GM21390 (cell line): ENCODE measurements at regions not wholly inside any gene's neighbourhood (a gene's known extent, or its start where the extent isn't known, plus 50 kb on each side); places are given as distances from the start of the nearest gene placed in this dataset.
"Not testable (repeated sequence)": the region's sequence is repeated elsewhere in the genome, so short reads cannot be mapped to it uniquely, and the experiment has no call there.

Experiments used
- ATAC-seq: cut with Tn5 transposase; IDR thresholded peaks from one replicate; pipeline ENCODE4 v1.9.1; 2021; ENCODE audit not compliant: unreplicated experiment

DNA sequence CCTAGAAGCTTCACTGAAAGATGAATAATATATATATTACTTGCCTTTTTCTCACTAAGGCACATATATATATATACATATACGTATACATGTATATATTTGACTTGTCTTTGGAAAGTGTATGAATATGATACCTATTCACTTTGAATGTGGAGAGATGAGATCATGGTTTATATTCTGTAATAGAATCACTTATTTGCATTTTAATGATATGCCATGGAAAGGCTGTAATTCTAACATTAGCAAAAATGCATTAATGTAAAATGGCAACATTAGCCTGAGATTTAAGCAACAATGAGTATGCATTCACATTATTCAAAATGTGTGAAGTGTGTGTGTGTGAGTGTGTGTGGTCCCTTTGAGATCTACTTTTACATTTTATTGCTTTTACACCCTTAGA lies 54.5 kb upstream of the PRKD1 start:
- ATAC-seq, result no peak

DNA sequence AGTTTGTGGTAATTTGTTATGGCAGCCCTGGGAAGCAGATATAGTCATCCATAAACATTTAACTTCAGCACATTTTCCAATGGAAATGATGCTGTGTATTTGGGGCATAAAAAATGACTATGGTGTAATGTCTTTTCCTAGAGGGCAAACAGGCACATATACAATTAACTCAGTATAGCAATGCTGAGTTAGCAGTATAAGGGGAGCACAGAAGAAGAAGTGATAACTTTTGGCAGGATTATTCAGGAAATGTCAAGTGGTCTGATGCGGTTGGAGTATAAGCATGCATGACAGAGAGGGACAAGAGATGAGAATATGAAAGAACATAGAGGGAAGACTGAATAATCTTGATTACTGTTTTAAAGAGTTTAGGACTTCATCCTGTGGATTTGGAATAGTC lies 55.3 kb upstream of the PRKD1 start:
- no peak for ATAC-seq

DNA sequence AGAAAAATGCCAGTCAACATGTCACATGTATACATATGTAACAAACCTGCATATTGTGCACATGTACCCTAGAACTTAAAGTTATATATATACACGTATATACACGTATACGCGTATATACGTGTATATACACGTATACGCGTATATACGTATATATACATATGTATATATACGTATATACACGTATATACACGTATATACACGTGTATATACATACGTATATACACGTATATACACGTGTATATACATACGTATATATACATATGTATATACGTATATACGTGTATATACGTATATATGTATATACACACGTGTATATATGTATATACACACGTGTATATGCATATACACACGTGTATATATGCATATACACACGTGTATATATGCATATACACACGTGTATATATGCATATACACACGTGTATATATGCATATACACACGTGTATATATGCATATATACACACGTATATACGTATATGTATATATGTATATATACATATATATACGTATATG lies 62.8 kb upstream of the PRKD1 start:
- ATAC-seq, result not testable (repeated sequence)

DNA sequence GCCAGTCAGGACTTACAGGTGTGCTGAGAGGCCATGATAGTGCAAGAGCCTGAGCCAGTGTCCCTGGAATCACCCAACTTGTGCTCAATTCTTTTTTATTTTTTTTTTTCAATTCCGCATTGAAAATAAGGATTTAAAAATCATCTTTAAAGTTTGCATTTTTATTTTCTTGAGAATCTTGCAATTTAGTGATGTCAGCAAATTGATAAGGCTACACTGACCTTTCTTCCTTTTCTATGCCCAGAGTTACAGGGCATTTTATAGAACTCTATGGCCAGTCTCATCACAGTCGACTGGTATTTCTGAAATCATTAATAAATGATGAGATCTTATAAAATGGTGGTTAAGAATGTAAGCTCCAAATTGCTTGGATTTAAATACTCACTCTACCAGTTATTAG lies 63.3 kb upstream of the PRKD1 start:
- ATAC-seq, result no peak

DNA sequence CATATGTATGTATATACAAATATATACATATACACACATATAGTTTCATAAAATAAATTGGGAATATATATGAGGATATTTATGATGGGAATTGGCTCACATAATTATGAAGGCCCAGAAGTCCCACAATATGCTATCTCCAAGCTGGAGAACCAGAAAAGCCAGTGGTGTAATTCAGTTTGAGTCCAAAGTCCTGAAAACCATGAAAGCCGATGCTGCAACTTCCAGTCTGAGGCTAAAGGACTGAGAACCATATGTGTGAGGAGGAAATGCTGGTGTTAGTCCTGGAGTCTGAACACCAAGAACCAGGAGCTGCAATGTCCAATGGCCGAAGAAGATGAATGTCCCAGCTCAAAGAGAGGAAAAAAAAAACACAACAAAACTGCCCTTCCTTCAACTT lies 65.5 kb upstream of the PRKD1 start:
- no peak for ATAC-seq

DNA sequence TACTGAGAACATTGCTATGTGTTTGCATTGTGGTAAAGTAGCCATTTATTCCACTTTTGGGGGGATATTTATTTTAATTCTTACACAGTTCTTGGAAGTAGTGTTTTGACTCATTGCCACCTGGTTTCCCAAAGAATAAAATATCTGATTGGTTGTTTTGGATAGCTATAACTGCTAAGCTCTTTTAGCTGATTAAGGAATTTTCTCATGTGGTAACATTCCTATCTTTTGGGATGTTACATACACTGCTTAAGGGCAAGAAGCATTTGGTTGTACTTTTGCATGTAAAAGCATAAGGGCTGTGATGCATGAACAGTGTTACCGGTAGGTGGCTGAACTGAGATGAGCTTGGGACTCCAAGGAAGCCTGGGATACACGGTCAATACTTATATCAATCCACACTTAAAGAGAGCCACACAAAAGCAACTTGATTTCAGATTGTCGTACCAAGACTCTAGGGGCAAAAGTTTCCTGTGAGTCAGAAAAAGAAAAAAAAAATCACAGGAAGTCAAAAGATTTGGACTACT lies 71.4 kb upstream of the PRKD1 start:
- ATAC-seq, result no peak

DNA sequence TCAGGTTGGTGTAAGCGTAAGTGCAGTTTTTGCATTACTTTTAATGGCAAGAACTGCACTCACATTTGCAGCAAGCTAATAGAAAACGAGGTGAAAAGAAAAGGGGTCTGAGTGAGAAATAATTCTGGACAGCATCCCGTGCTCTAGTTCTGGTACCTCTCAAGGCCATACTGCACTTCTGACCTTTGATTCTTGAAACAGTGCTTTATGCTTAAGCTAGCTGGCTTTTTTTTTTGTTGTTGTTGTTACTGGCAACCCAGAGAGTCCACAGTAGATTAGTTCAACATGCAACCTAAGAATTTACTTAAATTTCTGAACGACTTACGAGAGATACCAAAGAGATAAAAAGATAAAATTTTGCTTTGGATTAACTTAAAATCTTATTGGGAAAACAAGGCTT lies 75.2 kb upstream of the PRKD1 start:
- ATAC-seq, result no peak

DNA sequence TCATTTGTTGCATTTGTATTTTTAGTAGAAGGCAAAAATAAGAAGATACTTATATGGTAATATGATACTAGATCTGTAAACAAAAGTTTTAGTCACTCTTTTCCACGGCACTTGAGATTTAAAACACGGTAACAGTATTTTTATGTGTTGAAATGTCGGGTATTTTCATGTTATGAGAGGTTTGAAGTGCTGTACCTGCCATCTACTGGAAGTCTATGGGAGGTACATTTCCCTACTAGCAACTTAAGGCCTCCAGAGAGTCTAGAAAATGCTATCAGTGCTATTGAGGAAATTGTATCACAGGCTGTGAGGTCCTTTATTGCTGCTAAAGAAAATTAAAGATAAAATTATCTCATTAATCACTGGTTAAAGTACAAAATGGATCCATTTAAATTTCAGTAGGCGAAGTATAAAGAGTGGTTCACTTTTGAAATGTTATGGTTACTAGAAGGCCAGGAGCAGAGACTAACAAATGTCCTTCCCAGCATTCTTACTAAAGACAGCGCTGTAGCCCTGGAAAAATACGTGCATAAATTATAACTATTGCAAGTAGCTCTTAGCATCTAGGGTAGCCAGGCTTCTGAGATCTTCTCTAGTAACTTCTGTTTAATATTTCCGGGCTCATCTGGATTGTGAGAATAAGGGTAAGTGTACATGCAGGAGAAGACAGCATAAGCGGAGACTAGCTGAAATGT lies 77.6 kb upstream of the PRKD1 start:
- ATAC-seq, result no peak

DNA sequence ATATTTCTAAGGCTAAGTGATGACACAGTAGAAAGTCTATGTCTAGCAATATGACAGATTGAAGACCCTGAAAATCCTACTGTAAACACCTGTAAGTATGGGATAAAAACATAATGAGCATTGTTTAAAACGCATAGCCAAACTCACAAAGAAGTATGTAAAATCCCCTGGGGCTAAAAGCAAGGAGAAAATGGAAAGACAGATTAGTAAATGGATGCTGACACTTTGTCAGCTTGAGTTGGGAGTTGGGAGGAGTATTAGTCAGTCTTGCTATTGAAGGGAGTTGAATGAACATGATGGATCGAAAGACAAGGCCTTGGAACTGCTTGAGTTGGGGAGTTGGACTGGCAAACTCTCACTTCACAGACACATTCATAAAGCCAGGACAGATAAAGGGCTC lies 79.0 kb upstream of the PRKD1 start:
- ATAC-seq, result no peak

DNA sequence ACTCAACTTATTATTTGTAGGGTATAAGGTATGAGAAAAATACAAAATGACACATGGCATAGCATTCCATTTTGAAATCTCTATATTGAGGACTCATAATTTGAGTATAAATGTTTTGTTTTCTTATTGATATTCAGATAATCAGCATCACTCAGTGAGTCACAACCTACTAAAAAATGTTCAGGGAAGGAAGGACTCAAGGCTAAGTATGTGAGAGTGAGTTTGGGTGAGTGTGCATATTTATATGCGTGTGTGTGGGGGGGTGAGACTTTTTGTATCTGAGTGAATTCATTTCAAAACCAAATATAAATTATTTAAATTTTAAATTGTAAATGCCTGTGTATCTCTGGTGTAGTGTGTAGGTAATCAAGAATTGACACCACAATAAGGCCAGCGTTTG lies 87.8 kb upstream of the PRKD1 start:
- no peak for ATAC-seq

DNA sequence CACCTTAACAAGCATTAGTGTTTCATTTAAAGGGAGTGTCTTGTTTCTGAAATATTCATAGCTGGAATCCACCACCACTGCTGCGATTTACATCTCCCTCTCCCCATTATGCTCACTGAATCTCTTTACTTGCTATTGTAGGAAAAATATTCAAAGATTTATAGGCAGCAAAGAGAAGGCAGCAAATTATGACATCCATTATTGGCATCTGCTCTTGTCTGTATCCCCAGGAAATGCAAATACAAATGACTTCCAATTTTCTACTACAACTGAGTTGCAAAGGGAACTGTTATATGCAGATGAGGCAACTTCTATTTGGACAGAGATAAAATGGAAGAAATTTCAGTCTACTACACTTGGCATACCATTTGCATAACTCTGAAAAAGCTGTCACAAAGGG lies 88.4 kb upstream of the PRKD1 start:
- no peak for ATAC-seq

DNA sequence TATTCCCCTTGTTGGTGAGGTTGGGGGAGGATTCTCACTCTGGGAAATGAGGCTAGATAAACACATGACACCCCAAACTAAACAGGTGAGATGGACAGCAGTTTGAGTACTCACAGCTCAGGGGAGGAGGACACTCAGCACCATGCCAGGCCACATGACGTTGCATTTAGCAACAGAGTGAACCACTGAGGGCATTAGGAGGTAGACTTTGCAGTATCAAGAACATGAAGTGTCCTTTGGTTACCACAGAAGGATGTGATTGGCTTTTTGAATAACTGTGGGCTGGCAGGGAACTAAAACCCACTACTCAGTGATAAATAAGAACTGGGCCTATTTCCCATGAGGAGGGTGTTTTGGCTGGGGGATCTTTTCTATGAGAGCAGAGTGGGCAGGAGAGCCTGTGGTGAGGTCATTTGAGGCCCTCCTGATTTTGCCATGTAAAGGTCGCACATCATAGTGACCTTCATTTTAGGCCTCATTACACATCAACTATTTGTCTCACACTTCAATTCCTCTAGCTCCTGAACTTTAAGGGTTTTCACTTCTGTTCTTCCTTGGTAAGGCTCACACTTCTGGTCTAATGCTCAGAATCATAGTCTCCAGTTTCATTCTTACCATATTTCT lies 89.8 kb upstream of the PRKD1 start:
- no peak for ATAC-seq

DNA sequence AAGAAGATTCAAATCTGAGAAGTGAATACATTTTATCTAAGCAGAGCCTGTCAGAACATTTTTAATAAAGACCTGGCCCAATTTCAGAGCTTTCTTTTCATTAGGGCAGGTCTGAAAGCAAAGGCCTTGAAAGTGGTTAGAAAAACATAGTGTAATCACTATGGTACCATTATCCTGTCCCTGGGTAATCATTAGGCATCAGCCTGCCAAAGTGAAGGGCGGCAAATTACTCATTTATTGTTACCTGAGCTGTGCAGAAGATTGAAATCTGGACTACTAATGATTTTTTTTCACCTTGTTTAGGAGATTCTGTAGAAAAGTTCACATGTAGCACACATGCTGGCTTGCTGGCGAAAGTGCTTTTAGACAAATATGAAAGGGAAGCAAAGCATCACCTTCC lies 92.6 kb upstream of the PRKD1 start:
- ATAC-seq, result no peak

DNA sequence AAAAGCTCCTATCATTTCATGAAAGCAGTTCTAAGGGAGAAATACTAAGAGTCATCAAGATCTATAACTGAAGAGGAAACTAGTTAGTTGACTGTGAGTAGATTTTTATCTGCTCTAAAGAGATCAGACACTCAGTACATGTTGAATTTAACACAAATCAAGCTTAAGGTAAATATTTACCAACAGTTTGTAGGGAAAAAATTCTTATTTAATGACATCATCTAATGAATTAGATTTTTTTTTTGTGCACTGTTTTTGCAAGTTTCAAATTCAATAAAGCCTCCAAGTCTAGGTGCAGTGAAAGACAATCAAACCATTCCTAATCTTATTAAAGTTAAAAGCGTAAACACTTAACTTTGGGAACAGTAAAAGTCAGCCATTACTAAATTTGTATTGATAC lies 93.0 kb upstream of the PRKD1 start:
- no peak for ATAC-seq

DNA sequence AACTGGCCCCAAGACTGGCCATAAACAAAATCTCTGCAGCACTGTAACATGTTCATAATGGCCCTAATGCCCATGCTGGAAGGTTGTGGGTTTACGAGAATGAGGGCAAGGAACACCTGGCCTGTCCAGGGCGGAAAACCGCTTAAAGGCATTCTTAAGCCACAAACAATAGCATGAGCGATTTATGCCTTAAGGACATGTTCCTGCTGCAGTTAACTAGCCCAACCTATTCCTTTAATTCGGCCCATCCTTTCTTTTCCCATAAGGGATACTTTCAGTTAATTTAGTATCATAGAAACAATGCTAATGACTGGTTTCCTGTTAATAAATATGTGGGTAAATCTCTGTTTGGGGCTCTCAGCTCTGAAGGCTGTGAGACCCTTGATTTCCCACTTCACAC lies 95.7 kb upstream of the PRKD1 start:
- ATAC-seq, result not testable (repeated sequence)

DNA sequence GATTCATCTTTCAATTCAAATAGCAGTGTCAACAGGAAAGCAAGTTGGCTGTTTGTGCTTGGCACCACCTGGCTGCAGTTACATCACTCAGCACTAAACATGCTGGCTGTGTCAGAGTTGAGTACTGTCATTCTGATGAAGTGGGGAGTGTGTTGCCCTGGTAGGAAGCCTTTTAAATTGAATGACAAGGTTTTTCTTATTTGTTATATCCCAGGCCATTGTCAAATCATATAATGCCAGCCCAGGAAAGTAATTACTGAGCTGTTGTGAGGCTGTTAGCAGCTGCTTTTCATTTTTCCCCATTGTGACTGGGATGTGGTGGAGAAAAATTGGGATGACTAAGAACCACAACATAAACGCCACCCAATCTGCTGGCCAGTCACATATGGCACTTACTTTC lies 106.5 kb upstream of the PRKD1 start:
- ATAC-seq, result no peak

DNA sequence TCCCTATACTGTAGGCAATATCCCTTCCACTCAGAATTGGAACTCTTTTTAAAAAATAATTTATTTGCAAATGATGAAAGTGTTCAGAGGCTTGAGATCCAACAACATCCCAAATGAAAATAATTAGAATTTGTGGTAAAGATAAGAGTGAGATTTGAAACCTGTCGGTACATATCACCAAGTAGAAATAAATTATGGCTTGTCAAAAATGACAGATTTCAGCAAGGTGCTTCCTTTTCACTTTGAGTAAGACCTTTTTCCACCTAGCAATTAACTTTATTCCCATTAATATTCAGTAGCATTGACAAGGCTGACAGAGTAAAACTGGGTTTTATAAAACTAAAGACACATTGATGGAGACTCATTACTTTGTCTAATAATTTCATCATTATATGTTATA lies 107.7 kb upstream of the PRKD1 start:
- no peak for ATAC-seq

DNA sequence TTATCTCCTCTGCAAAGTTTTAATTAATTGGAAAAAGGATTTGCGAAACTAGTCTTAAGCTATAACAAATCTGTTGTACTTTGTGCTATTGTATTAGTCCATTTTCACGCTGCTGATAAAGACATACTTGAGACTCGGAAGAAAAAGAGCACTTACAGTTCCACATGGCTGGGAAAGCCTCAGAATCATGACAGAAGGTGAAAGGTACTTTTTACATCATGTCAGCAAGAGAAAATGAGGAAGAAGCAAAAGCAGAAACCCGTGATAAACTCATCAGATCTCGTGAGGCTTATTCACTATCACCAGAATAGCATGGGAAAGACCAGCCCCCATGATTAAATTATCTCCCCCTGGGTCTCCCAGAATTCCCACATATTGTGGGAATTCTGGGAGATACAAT lies 118.1 kb upstream of the PRKD1 start:
- no peak for ATAC-seq

DNA sequence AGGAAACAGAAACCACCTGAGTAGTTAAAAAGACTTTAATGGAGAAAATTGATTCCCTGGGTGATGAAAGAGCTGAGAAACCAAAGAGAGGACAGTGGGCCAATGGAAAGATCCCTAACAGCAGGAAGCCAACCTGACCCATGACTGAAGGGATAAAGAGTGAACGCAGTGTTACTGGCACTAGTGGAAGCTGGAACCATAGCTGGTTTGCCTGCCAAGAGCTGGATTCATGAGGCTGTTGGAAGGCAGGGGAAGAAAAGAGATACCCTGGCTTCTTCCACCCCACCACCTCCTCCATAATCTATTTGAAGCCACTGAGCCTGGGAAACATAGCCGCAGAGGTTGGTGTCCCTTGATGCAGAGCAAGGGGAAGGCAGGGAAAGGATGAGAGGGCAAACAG lies 125.5 kb upstream of the PRKD1 start:
- no peak for ATAC-seq

DNA sequence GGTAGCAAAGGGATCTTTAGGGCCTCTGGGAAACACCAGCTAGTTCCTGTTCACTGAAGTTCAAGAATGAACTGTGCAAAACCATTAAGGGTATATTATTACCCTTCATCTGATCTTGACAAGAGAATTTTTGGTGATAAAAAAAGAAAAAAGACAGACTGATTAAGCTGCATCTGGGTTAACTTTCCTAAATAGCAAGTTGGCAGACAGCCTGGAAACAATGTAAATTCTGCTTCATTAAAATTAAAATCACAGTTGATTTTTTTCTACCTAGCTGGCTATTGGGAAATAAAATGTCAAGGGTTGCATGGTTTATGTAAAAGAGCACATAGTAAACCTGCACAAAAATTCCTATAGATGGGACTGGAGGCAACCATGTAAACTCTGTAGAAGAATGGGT lies 126.6 kb upstream of the PRKD1 start:
- no peak for ATAC-seq

DNA sequence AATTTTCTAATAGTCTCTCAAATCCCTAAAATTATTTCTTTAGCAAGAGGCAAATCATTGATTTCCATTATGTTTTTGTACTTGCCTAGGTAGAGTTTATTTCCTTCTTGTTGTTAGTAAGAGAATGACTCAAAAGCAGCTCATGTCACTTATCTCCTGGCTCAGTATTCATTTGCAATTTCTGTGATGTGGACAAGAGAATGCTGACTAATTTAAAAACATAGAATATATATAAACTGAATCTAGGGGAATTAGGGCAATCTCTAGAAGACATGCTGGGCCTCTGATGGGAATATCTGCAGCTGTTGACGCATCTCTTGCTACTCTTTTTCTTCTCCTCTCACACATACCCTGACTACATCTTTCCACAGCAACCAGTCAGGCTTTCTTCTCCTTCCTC lies 130.8 kb upstream of the PRKD1 start:
- no peak for ATAC-seq

DNA sequence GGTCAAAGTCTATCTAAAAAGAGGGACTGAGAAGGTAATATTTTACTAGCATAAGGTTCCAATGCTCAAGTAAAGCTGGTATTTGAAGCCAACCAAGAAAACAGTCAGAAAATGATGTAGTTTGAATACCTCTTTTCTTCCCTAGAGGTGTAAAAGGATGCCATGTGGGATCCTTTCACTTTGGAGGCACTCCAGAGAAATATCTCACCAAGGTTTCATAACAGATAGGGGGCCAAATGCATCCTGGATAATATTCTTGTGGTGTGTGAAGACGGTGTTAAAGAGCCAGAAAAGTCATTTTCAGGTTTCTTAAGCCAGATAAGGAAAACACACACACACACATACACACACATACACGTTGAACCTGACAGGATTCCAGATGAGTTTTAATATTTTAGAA lies 136.1 kb upstream of the PRKD1 start:
- ATAC-seq, result no peak

DNA sequence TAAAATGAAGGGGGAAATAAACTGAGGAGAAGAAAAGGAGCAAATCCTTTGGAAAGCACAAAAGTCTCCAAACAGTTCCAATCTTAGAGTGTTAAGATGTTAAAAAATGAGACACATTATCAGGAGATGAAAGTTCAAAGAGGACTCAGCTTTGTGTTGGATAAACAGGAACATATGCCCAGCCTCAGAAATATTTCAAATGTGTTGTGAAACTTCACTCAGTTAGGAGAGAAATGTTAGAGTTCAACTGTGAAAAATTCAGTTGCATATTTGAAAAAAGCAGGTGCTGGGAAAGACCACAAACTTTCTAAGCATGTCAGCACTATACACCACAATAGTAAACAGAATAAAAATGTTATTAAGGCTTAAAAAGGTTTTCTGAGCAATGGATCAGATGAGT lies 136.8 kb upstream of the PRKD1 start:
- no peak for ATAC-seq
